ENCODE measurements at regions not wholly inside any gene's neighbourhood (a gene's known extent, or its start where the extent isn't known, plus 50 kb on each side); places are given as distances from the start of the nearest gene placed in this dataset.

- no peak for ATAC-seq
- intact Hi-C loops (cut with DNase I), result no loop called here
Measured at GRCh38 chr4:90007494-90008167, 113.0 kb downstream of the MMRN1 start.

GRCh38 chr4:90012918-90013317, 114.3 kb upstream of the CCSER1 start:
- DNase-seq (ENCODE audit: missing footprints) (no peak), ATAC-seq (no peak)
- intact Hi-C loops (cut with DNase I), result no loop called here

More at GRCh38 chr4:90007494-90008167, 113.0 kb downstream of the MMRN1 start:
- DNase-seq (ENCODE audit: missing footprints), result no peak

GRCh38 chr4:90024519-90024918, 102.7 kb upstream of the CCSER1 start:
- intact Hi-C loops (cut with DNase I), result loop anchor here (10.0 kb wide), 1 partner anchor 270 kb away; no protein-coding TSS in a partner anchor
- DNase-seq (ENCODE audit: missing footprints) (no peak), ATAC-seq (no peak)

GRCh38 chr4:90025248-90025647, 101.9 kb upstream of the CCSER1 start:
- no peak for DNase-seq (ENCODE audit: missing footprints)
- intact Hi-C loops (cut with DNase I), result loop anchor here (10.0 kb wide), 1 partner anchor 270 kb away; no protein-coding TSS in a partner anchor
- ATAC-seq, result no peak

GRCh38 chr4:90027565-90027964, 99.6 kb upstream of the CCSER1 start:
- ATAC-seq, result no peak
- intact Hi-C loops (cut with DNase I), result loop anchor here (10.0 kb wide), 1 partner anchor 267 kb away; no protein-coding TSS in a partner anchor
- no peak for DNase-seq (ENCODE audit: missing footprints)

- ATAC-seq, result no peak
- no peak for DNase-seq (ENCODE audit: missing footprints)
- intact Hi-C loops (cut with DNase I), result loop anchor here (10.0 kb wide), 1 partner anchor 266 kb away; no protein-coding TSS in a partner anchor
Measured at GRCh38 chr4:90028460-90028859, 98.7 kb upstream of the CCSER1 start.

GRCh38 chr4:90030202-90030601, 97.0 kb upstream of the CCSER1 start:
- ATAC-seq (no peak), DNase-seq (ENCODE audit: missing footprints) (no peak)
- intact Hi-C loops (cut with DNase I), result no loop called here

- ATAC-seq (no peak), DNase-seq (ENCODE audit: missing footprints) (no peak)
- intact Hi-C loops (cut with DNase I), result no loop called here
Measured at GRCh38 chr4:90030953-90031352, 96.2 kb upstream of the CCSER1 start.

GRCh38 chr4:90039122-90039521, 88.1 kb upstream of the CCSER1 start:
- ATAC-seq, result no peak
- DNase-seq (ENCODE audit: missing footprints), result no peak
- intact Hi-C loops (cut with DNase I), result no loop called here

- intact Hi-C loops (cut with DNase I), result no loop called here
- no peak for ATAC-seq
Measured at GRCh38 chr4:90051999-90052398, 75.2 kb upstream of the CCSER1 start.

GRCh38 chr4:90057091-90057490, 70.1 kb upstream of the CCSER1 start:
- intact Hi-C loops (cut with DNase I), result no loop called here
- no peak for DNase-seq (ENCODE audit: missing footprints)

More at GRCh38 chr4:90051999-90052398, 75.2 kb upstream of the CCSER1 start:
- no peak for DNase-seq (ENCODE audit: missing footprints)

GRCh38 chr4:90060039-90060438, 67.2 kb upstream of the CCSER1 start:
- DNase-seq (ENCODE audit: missing footprints), result no peak
- ATAC-seq, result no peak
- intact Hi-C loops (cut with DNase I), result no loop called here

More at GRCh38 chr4:90057091-90057490, 70.1 kb upstream of the CCSER1 start:
- no peak for ATAC-seq

GRCh38 chr4:90061881-90062280, 65.3 kb upstream of the CCSER1 start:
- intact Hi-C loops (cut with DNase I), result no loop called here
- ATAC-seq (no peak), DNase-seq (ENCODE audit: missing footprints) (no peak)

- intact Hi-C loops (cut with DNase I), result no loop called here
- DNase-seq (ENCODE audit: missing footprints) (no peak), ATAC-seq (no peak)
Measured at GRCh38 chr4:90064196-90064595, 63.0 kb upstream of the CCSER1 start.

GRCh38 chr4:90069151-90069550, 58.0 kb upstream of the CCSER1 start:
- DNase-seq (ENCODE audit: missing footprints), result no peak
- intact Hi-C loops (cut with DNase I), result no loop called here
- no peak for ATAC-seq

- intact Hi-C loops (cut with DNase I), result no loop called here
- DNase-seq (ENCODE audit: missing footprints), result no peak
- ATAC-seq, result no peak
Measured at GRCh38 chr4:90071289-90072235, 55.6 kb upstream of the CCSER1 start.

- DNase-seq (ENCODE audit: missing footprints), result no peak
- intact Hi-C loops (cut with DNase I), result no loop called here
- ATAC-seq, result no peak
Measured at GRCh38 chr4:90074322-90074886, 52.8 kb upstream of the CCSER1 start.
